Frontal cortex (tissue), 3 donors: ENCODE measurements at regions not wholly inside any gene's neighbourhood (a gene's known extent, or its start where the extent isn't known, plus 50 kb on each side); places are given as distances from the start of the nearest gene placed in this dataset.

Experiments used
- DNase-seq, 2 donors: peaks; one replicate each; pipeline ENCODE4 v3.0.0; 2012; ENCODE audit warnings: low spot score in 2 of 2
- FAIRE-seq: peaks from 2 replicates; lab custom pipeline; 2012; peaks lifted over from hg19 to GRCh38; lab: Jason Lieb, UNC
- donor health status: control.
- donor health status: control.
- donor health status: control.

DNA sequence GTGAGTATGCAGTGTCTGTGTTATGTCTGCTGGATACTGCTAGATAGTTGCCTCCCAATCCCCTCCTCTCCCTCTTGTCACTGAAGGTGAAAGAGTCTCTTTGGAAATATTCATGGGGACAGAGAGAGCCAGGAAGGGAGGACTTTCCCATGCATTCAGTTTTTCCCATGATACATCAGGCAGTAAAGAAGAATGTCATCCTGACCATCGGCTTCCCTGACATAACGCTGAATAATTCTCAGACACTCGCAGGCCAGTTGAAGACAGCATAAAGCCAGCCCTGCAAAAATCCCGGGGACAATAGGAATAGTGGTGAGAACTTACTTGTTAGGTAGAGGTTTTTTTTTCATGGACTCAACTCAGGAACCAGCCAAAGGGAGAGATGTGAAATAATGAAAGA lies 58.1 kb downstream of the KLF4 start:
- DNase-seq, result no peak
- FAIRE-seq, result no peak

- FAIRE-seq (no peak), DNase-seq (no peak)
Observed at GRCh38 chr9:107430071-107430470, 59.5 kb downstream of the KLF4 start.

- FAIRE-seq (no peak), DNase-seq (no peak)
Observed at GRCh38 chr9:107426126-107426525, 63.4 kb downstream of the KLF4 start.

GRCh38 chr9:107425101-107426025 lies 64.2 kb downstream of the KLF4 start:
- FAIRE-seq, result no peak
- peak in 1 of 2 donors; percentile 44 for DNase-seq

GRCh38 chr9:107423540-107423939 lies 66.0 kb downstream of the KLF4 start:
- no peak for FAIRE-seq
- DNase-seq, result no peak

GRCh38 chr9:107422189-107423185 lies 67.1 kb downstream of the KLF4 start:
- FAIRE-seq (no peak), DNase-seq (peak in 1 of 2 donors; percentile 18)

GRCh38 chr9:107410420-107410819 lies 79.1 kb downstream of the KLF4 start:
- DNase-seq, result no peak
- no peak for FAIRE-seq

DNA sequence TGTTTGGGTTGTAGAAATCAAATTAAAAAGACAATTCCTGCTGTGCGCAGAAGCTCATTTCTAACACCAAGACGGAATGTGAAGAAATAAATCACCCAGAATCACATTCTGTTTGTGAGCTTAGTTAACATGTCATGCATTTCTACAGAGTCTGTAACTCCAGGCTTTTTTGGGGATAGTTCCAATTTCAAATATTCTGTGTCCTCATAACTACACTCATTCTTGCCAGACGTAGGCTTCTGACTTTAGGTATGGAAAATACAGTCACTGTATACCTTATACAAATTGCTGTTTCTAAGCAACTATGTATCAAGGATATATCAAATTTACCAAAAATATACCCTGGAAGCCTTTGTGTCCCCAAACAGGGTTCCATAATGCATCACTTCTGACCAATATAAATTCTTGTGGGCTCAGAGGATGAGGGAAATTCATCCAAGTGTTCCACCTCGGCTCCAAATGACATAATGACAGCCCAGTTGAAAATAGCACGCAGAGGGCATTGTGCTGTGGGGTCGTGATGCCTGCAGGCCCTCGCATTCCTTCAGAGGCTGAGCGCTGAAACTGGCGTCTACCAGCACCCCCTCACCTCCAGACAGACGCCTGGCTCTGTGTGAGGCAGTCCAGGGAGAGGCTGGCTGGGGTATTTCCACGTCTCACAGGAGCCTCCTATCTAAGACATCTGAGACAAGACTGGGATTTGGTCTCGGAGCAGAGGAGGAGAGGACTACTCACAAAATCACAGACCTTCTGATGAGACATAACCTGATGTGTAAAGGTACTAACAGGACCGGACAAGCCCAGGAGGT lies 79.8 kb downstream of the KLF4 start:
- no peak for DNase-seq
- no peak for FAIRE-seq

- FAIRE-seq (no peak), DNase-seq (no peak)
Observed at GRCh38 chr9:107407675-107408074, 81.9 kb downstream of the KLF4 start.

- no peak for FAIRE-seq
- no peak for DNase-seq
Observed at GRCh38 chr9:107405511-107405910, 84.1 kb downstream of the KLF4 start.

DNA sequence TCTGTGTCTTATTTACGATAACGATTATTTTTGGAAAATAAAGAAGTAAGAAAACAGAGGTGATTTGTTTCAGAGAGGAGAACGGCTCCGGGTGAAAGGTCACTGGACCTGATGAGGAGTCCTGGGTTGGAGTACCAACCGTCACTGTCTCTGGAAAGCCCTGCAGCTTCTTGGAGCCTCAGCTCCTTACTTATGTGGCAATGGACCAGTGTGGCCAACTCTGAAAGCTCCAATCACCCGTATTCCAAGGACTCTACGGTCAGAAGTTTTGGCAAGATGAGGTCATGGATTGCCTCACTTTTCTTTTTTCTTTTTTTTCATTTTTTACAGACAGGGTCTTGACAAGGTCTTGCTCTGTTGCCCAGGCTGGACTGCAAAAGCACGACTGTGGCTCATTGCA lies 84.8 kb downstream of the KLF4 start:
- no peak for FAIRE-seq
- no peak for DNase-seq

- DNase-seq (no peak), FAIRE-seq (no peak)
Observed at GRCh38 chr9:107404161-107404560, 85.4 kb downstream of the KLF4 start.

GRCh38 chr9:107397076-107398044 lies 92.2 kb downstream of the KLF4 start:
- FAIRE-seq, result no peak
- no peak for DNase-seq

DNA sequence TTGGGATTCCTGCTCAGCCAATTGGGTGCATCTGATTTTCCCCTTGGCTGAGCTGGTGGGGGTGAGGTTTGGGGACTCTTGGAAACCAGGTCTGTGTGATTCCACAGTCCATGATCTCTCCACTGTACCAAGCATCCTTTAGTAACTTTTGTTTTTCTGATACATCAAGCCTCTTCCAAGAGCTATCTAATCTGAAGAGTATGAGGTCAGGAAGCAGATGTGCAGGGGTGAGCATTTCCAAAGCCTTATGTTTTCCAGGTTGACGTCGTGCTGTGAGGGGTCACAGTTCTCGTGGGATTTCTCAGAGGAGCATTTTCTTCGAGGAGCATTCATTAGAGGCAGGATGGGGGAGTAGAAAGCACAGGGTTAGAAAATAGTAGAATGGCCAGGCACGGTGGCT lies 95.3 kb downstream of the KLF4 start:
- FAIRE-seq, result no peak
- DNase-seq, result no peak

DNA sequence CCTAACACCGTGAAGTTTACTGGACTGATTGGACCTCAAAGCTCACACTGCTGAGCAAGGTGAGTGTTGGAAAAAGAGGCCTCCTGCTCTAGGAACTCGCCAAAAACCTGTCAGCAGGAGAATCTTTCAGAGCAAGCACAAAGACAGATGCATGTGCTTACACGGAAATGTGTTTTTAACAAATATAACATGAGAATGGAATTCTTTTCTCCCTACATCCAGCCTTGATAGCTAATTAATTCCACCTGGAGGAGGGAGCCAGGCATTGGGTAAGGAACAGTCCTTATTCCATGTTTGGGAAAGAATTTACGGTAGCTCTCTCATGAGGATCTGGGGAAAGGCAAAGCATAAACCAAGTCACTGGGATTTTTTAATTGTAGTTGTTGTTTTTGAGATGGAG lies 98.8 kb downstream of the KLF4 start:
- FAIRE-seq (no peak), DNase-seq (no peak)

DNA sequence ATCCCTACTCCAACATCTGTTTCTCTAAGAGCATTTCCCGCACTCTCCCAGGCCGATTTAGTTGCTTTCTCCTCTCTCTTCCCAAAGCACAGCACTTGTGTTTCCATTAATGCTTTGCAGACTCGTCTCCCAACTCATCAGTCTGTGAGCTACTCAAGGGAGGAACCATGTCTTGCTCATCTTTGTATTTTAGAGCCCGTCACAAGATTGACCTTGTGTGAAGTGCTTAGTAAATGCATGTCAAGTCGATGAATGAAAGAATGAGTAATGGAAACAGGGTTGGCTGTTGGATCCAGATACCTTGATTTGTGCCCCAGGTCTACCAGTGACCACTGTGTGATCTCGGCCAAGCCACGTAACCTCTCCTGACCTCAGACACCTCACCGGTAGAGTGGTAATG lies 99.3 kb downstream of the KLF4 start:
- no peak for DNase-seq
- FAIRE-seq, result no peak

- no peak for FAIRE-seq
- DNase-seq, result no peak
Observed at GRCh38 chr9:107389617-107390071, 99.9 kb downstream of the KLF4 start.

GRCh38 chr9:107388890-107389289 lies 100.7 kb downstream of the KLF4 start:
- DNase-seq, result no peak
- no peak for FAIRE-seq

- FAIRE-seq, result no peak
- no peak for DNase-seq
Observed at GRCh38 chr9:107387409-107387808, 102.2 kb downstream of the KLF4 start.
